ENCODE measurements at regions not wholly inside any gene's neighbourhood (a gene's known extent, or its start where the extent isn't known, plus 50 kb on each side); places are given as distances from the start of the nearest gene placed in this dataset.

GRCh38 chr4:81688085-81688484 is 216.4 kb upstream of the RASGEF1B start:
- no peak for DNase-seq (ENCODE audit: low spot score)
- H3K9me3 ChIP-seq: no peaks in the 10 kb centered on the region
- H3K27me3 ChIP-seq: no peaks in the 10 kb centered on the region
- no peak overlapping the region for H3K4me3 ChIP-seq
- H3K36me3 ChIP-seq: no peaks in the 10 kb centered on the region
- peak in 1 of 2 donors; percentile 39 for TF ChIP-seq CTCF (IDR thresholded peaks at IDR 0.05)
- no peak overlapping the region for H3K27ac ChIP-seq
- H3K4me1 ChIP-seq: peaks cover 0 to 12% of the 10 kb centered on the region in 2 donors

- Histone ChIP-seq H3K27ac (no peak overlapping the region), H3K4me3 (no peak overlapping the region), H3K36me3 (no peaks in the 10 kb centered on the region), H3K9me3 (no peaks in the 10 kb centered on the region), H3K4me1 (peaks cover 0 to 12% of the 10 kb centered on the region in 2 donors), H3K27me3 (no peaks in the 10 kb centered on the region)
- no peak for DNase-seq (ENCODE audit: low spot score)
- TF ChIP-seq CTCF (IDR thresholded peaks at IDR 0.05): no peak
Measured at GRCh38 chr4:81687471-81687870, 215.8 kb upstream of the RASGEF1B start.

- no peak for DNase-seq (ENCODE audit: low spot score)
- Histone ChIP-seq H3K27me3 (no peaks in the 10 kb centered on the region), H3K4me3 (no peak overlapping the region), H3K36me3 (no peaks in the 10 kb centered on the region), H3K9me3 (no peaks in the 10 kb centered on the region), H3K27ac (no peak overlapping the region), H3K4me1 (peaks cover 0 to 12% of the 10 kb centered on the region in 2 donors)
- no peak for TF ChIP-seq CTCF (IDR thresholded peaks at IDR 0.05)
Measured at GRCh38 chr4:81685104-81685503, 213.4 kb upstream of the RASGEF1B start.

- Histone ChIP-seq H3K27ac (no peak overlapping the region), H3K4me3 (no peak overlapping the region), H3K36me3 (no peaks in the 10 kb centered on the region), H3K27me3 (no peaks in the 10 kb centered on the region), H3K4me1 (peaks cover 0 to 12% of the 10 kb centered on the region in 2 donors), H3K9me3 (no peaks in the 10 kb centered on the region)
- TF ChIP-seq CTCF (IDR thresholded peaks at IDR 0.05): no peak
- DNase-seq (ENCODE audit: low spot score): no peak
Measured at GRCh38 chr4:81684352-81684751, 212.6 kb upstream of the RASGEF1B start.

- H3K27me3 ChIP-seq: no peaks in the 10 kb centered on the region
- H3K4me1 ChIP-seq: peaks cover 0 to 12% of the 10 kb centered on the region in 2 donors
- H3K4me3 ChIP-seq: no peak overlapping the region
- no peak overlapping the region for H3K27ac ChIP-seq
- no peak for DNase-seq (ENCODE audit: low spot score)
- no peak for TF ChIP-seq CTCF (IDR thresholded peaks at IDR 0.05)
- no peaks in the 10 kb centered on the region for H3K9me3 ChIP-seq
- H3K36me3 ChIP-seq: no peaks in the 10 kb centered on the region
Measured at GRCh38 chr4:81682492-81682891, 210.8 kb upstream of the RASGEF1B start.

GRCh38 chr4:81679315-81679714 is 207.6 kb upstream of the RASGEF1B start:
- H3K27me3 ChIP-seq: no peaks in the 10 kb centered on the region
- H3K9me3 ChIP-seq: no peaks in the 10 kb centered on the region
- no peaks in the 10 kb centered on the region for H3K36me3 ChIP-seq
- DNase-seq (ENCODE audit: low spot score): no peak
- no peak overlapping the region for H3K4me3 ChIP-seq
- TF ChIP-seq CTCF (IDR thresholded peaks at IDR 0.05): no peak
- peaks cover 0 to 2% of the 10 kb centered on the region in 2 donors for H3K4me1 ChIP-seq
- no peak overlapping the region for H3K27ac ChIP-seq
